HFFc6 (cell line): ENCODE measurements at regions not wholly inside any gene's neighbourhood (a gene's known extent, or its start where the extent isn't known, plus 50 kb on each side); places are given as distances from the start of the nearest gene placed in this dataset.

Source experiments
- DNase-seq: peaks from one replicate; pipeline ENCODE4 v3.0.0-alpha.2; 2018
- H3K27ac Mint-ChIP-seq: 2 replicates; pipeline ENCODE4 v1.8.0; 2020; ENCODE audit warnings: mild to moderate bottlenecking, mixed read lengths
- H3K27me3 Mint-ChIP-seq: 2 replicates; pipeline ENCODE4 v1.8.0; 2021; ENCODE audit warnings: mild to moderate bottlenecking, moderate library complexity, mixed read lengths; ENCODE audit not compliant: insufficient read depth
- H3K36me3 Mint-ChIP-seq: 2 replicates; pipeline ENCODE4 v1.8.0; 2021; ENCODE audit warnings: low read depth, mixed read lengths
- H3K4me1 Mint-ChIP-seq: 2 replicates; pipeline ENCODE4 v1.8.0; 2020; ENCODE audit warnings: low read depth, mixed read lengths
- H3K4me3 Mint-ChIP-seq: 2 replicates; pipeline ENCODE4 v1.8.0; 2020; ENCODE audit warnings: mild to moderate bottlenecking, moderate library complexity, mixed read lengths
- H3K9me3 Mint-ChIP-seq: 2 replicates; pipeline ENCODE4 v1.8.0; 2020; ENCODE audit warnings: mild to moderate bottlenecking, mixed read lengths
- CTCF ChIP-seq: fragments of 200-600 bp; sonication (generic); IDR thresholded peaks from 2 replicates; pipeline ENCODE4 v1.5.0; 2021; ENCODE audit warnings: antibody characterized with exemption, mild to moderate bottlenecking

GRCh38 chr7:69173846-69174245, 424.4 kb upstream of the AUTS2 start:
- no peak for DNase-seq
- no peak for TF ChIP-seq CTCF
- Mint-ChIP-seq H3K36me3 (no peaks in the 10 kb centered on the region), H3K9me3 (peaks cover 27% of the 10 kb centered on the region), H3K4me1 (no peaks in the 10 kb centered on the region), H3K4me3 (no peak overlapping the region), H3K27me3 (peaks cover 1% of the 10 kb centered on the region; the same call in 1 of the 2 replicates), H3K27ac (no peak overlapping the region)

- no peak for TF ChIP-seq CTCF
- no peak for DNase-seq
- Mint-ChIP-seq H3K4me3 (no peak overlapping the region), H3K9me3 (peaks cover 28% of the 10 kb centered on the region), H3K27ac (no peak overlapping the region), H3K4me1 (no peaks in the 10 kb centered on the region), H3K36me3 (no peaks in the 10 kb centered on the region), H3K27me3 (peaks cover under 1% of the 10 kb centered on the region; the same call in 1 of the 2 replicates)
These were observed 421.4 kb upstream of the AUTS2 start for GRCh38 chr7:69176841-69177240.

- Mint-ChIP-seq H3K4me3 (no peak overlapping the region), H3K4me1 (no peaks in the 10 kb centered on the region), H3K27ac (no peak overlapping the region), H3K9me3 (peaks cover 26% of the 10 kb centered on the region), H3K27me3 (no peaks in the 10 kb centered on the region; the same call in 1 of the 2 replicates), H3K36me3 (peaks cover 2% of the 10 kb centered on the region)
- no peak for TF ChIP-seq CTCF
- DNase-seq = no peak
These were observed 420.8 kb upstream of the AUTS2 start for GRCh38 chr7:69177461-69177861.

- Mint-ChIP-seq H3K27me3 (no peaks in the 10 kb centered on the region; the same call in 1 of the 2 replicates), H3K4me3 (no peak overlapping the region), H3K36me3 (peaks cover 6% of the 10 kb centered on the region), H3K9me3 (peaks cover 24% of the 10 kb centered on the region), H3K4me1 (no peaks in the 10 kb centered on the region), H3K27ac (no peak overlapping the region)
- no peak for TF ChIP-seq CTCF
- DNase-seq = no peak
These were observed 420.3 kb upstream of the AUTS2 start for GRCh38 chr7:69177941-69178494.

GRCh38 chr7:69180662-69181061, 417.6 kb upstream of the AUTS2 start:
- peaks cover 25% of the 10 kb centered on the region for H3K9me3 Mint-ChIP-seq
- H3K36me3 Mint-ChIP-seq = peaks cover 6% of the 10 kb centered on the region
- H3K4me3 Mint-ChIP-seq = no peak overlapping the region
- no peaks in the 10 kb centered on the region for H3K4me1 Mint-ChIP-seq
- no peak for DNase-seq
- H3K27ac Mint-ChIP-seq = no peak overlapping the region
- TF ChIP-seq CTCF = no peak
- no peaks in the 10 kb centered on the region; the same call in none of the 2 replicates for H3K27me3 Mint-ChIP-seq
